H1 (cell line): ENCODE measurements at regions not wholly inside any gene's neighbourhood (a gene's known extent, or its start where the extent isn't known, plus 50 kb on each side); places are given as distances from the start of the nearest gene placed in this dataset.
A peak's percentile ranks its signal among the peaks of the same experiment; 100 is the strongest.

Experiments used
- CTCF ChIA-PET: fragments of 300-600 bp; sonication (Branson Sonifier 250); formaldehyde crosslinking; loops from one replicate; lab custom pipeline; 2021; ENCODE audit not compliant: partially characterized antibody; lab: Charles Lee
- POLR2A ChIA-PET: fragments of 300-600 bp; sonication (Branson Sonifier 250); formaldehyde crosslinking; loops from one replicate; lab custom pipeline; 2021; ENCODE audit warnings: inconsistent platforms; ENCODE audit not compliant: partially characterized antibody; lab: Charles Lee
- DNase-seq, 2 experiments: peaks; one replicate each; pipeline versions ENCODE4 v3.0.0 to v3.0.0-alpha.2; 2010 to 2022; ENCODE audit warnings: low spot score in 2 of 2, low read depth in 1 of 2, mixed read lengths in 1 of 2
- FAIRE-seq: peaks from 2 replicates; lab custom pipeline; 2011; peaks lifted over from hg19 to GRCh38; lab: Jason Lieb, UNC
- H2AFZ ChIP-seq: 2 replicates; pipeline ENCODE4 v1.8.1; 2012; ENCODE audit warnings: low read length, inconsistent platforms
- H2AK5ac ChIP-seq: 2 replicates; pipeline ENCODE4 v1.6.1; 2013; ENCODE audit warnings: low read depth, low read length
- H2BK120ac ChIP-seq: replicated peaks from 2 replicates; pipeline ENCODE3; 2013; ENCODE audit warnings: low read depth, low read length, inconsistent platforms
- H2BK12ac ChIP-seq: 2 replicates; pipeline ENCODE4 v1.6.1; 2013; ENCODE audit warnings: low read depth, low read length
- H2BK15ac ChIP-seq: 2 replicates; pipeline ENCODE4 v1.6.1; 2013; ENCODE audit warnings: low read length
- H2BK20ac ChIP-seq: 2 replicates; pipeline ENCODE4 v1.6.1; 2013; ENCODE audit warnings: low read length
- H2BK5ac ChIP-seq: 2 replicates; pipeline ENCODE4 v1.6.1; 2013; ENCODE audit warnings: low read depth, low read length
- H3K14ac ChIP-seq: 2 replicates; pipeline ENCODE4 v1.6.1; 2013; ENCODE audit warnings: inconsistent platforms; ENCODE audit not compliant: insufficient read length
- H3K18ac ChIP-seq: 2 replicates; pipeline ENCODE4 v1.6.1; 2013; ENCODE audit warnings: low read length; ENCODE audit errors: extremely low read depth
- H3K23ac ChIP-seq: 2 replicates; pipeline ENCODE4 v1.6.1; 2013; ENCODE audit warnings: inconsistent platforms; ENCODE audit not compliant: insufficient read length
- H3K23me2 ChIP-seq: 2 replicates; pipeline ENCODE4 v1.6.1; 2013; ENCODE audit warnings: low read depth, low read length
- H3K27ac ChIP-seq: 2 replicates; pipeline ENCODE4 v1.6.1; 2011; ENCODE audit warnings: low read depth, low read length, inconsistent platforms
- H3K27me3 ChIP-seq, 4 experiments: replicated peaks in 1 of 4; 1 replicate in 1 of 4; 2 replicates in 3 of 4; pipeline versions ENCODE4 v1.6.1 to v1.8.1; 2011 to 2013; ENCODE audit warnings: low read length in 3 of 4, mild to moderate bottlenecking in 3 of 4, inconsistent platforms in 2 of 4, mixed read lengths in 2 of 4, moderate library complexity in 1 of 4; ENCODE audit not compliant: control insufficient read depth in 3 of 4, insufficient read depth in 3 of 4; ENCODE audit errors: extremely low read depth in 1 of 4
- H3K36me3 ChIP-seq, 4 experiments: 2 replicates each; pipeline versions ENCODE4 v1.6.1 to v1.8.1; 2011 to 2013; ENCODE audit warnings: mild to moderate bottlenecking in 4 of 4, low read length in 3 of 4, moderate library complexity in 2 of 4, control low read depth in 1 of 4, inconsistent platforms in 1 of 4; ENCODE audit not compliant: insufficient read depth in 4 of 4, control insufficient read depth in 2 of 4
- H3K4ac ChIP-seq: replicated peaks from 2 replicates; pipeline ENCODE3; 2013; ENCODE audit warnings: low read length, low read depth, mixed read lengths, inconsistent platforms; ENCODE audit not compliant: insufficient read length
- H3K4me1 ChIP-seq, 4 experiments: replicated peaks in 1 of 4; 1 replicate in 1 of 4; 2 replicates in 3 of 4; pipeline versions ENCODE4 v1.6.1 to v1.8.1; 2011 to 2013; ENCODE audit warnings: low read length in 3 of 4, inconsistent platforms in 2 of 4, mixed read lengths in 1 of 4; ENCODE audit not compliant: insufficient read depth in 4 of 4, control insufficient read depth in 3 of 4
- H3K4me2 ChIP-seq, 2 experiments: 2 replicates each; pipeline versions ENCODE4 v1.6.1 to v1.8.1; 2011 to 2013; ENCODE audit warnings: low read depth in 2 of 2, low read length in 2 of 2, control low read depth in 1 of 2, inconsistent platforms in 1 of 2, mild to moderate bottlenecking in 1 of 2; ENCODE audit not compliant: insufficient read depth in 1 of 2
- H3K4me3 ChIP-seq, 4 experiments: fragments of 200-600, 300-600 bp in 1 of 4; sonication (generic), shearing (Covaris generic), sonication (Bioruptor Twin) in 1 of 4; 2 replicates each; pipeline versions ENCODE4 v1.5.1 to v1.8.1; 2011 to 2016; ENCODE audit warnings: low read length in 4 of 4, low read depth in 3 of 4, control low read depth in 2 of 4, inconsistent platforms in 2 of 4, mild to moderate bottlenecking in 2 of 4, mixed read lengths in 1 of 4, moderate library complexity in 1 of 4; ENCODE audit not compliant: insufficient read depth in 2 of 4; ENCODE audit errors: extremely low read depth in 1 of 4
- H3K56ac ChIP-seq: replicated peaks from 2 replicates; pipeline ENCODE3; 2013; ENCODE audit warnings: low read depth, mild to moderate bottlenecking, mixed read lengths, low read length, inconsistent platforms; ENCODE audit not compliant: insufficient read length
- H3K79me1 ChIP-seq: 2 replicates; pipeline ENCODE4 v1.6.1; 2013; ENCODE audit warnings: low read depth, low read length, control low read depth
- H3K79me2 ChIP-seq, 2 experiments: 2 replicates each; pipeline versions ENCODE4 v1.6.1 to v1.8.1; 2012 to 2013; ENCODE audit warnings: low read length in 2 of 2, mild to moderate bottlenecking in 2 of 2, inconsistent platforms in 1 of 2; ENCODE audit not compliant: insufficient read depth in 2 of 2, control insufficient read depth in 1 of 2
- H3K9ac ChIP-seq, 4 experiments: replicated peaks in 1 of 4; 1 replicate in 1 of 4; 2 replicates in 3 of 4; pipeline versions ENCODE4 v1.6.1 to v1.8.1; 2011 to 2013; ENCODE audit warnings: low read depth in 3 of 4, low read length in 3 of 4, control low read depth in 2 of 4, mild to moderate bottlenecking in 2 of 4, moderate library complexity in 2 of 4, inconsistent platforms in 1 of 4; ENCODE audit errors: extremely low read depth in 1 of 4
- H3K9me3 ChIP-seq, 2 experiments: 2 replicates each; pipeline versions ENCODE4 v1.6.1 to v1.8.1; 2012 to 2013; ENCODE audit warnings: mild to moderate bottlenecking in 2 of 2, moderate library complexity in 2 of 2, control low read depth in 1 of 2, inconsistent platforms in 1 of 2, low read depth in 1 of 2, low read length in 1 of 2, mixed read lengths in 1 of 2; ENCODE audit not compliant: insufficient read depth in 2 of 2
- H4K20me1 ChIP-seq, 2 experiments: replicated peaks in 1 of 2; 2 replicates each; pipeline versions ENCODE3 to v1.8.1; 2011 to 2013; ENCODE audit warnings: inconsistent platforms in 2 of 2, low read length in 2 of 2, mild to moderate bottlenecking in 1 of 2; ENCODE audit not compliant: insufficient read depth in 2 of 2, control insufficient read depth in 1 of 2
- H4K5ac ChIP-seq: 2 replicates; pipeline ENCODE4 v1.6.1; 2013; ENCODE audit warnings: low read length, low read depth, mixed read lengths, inconsistent platforms; ENCODE audit not compliant: insufficient read length
- H4K8ac ChIP-seq: 2 replicates; pipeline ENCODE4 v1.8.0; 2013; ENCODE audit warnings: mild to moderate bottlenecking, moderate library complexity, low read length, inconsistent platforms; ENCODE audit not compliant: insufficient read depth; ENCODE audit errors: extremely low read depth
- H4K91ac ChIP-seq: replicated peaks from 2 replicates; pipeline ENCODE3; 2013; ENCODE audit warnings: low read length, mixed read lengths, inconsistent platforms; ENCODE audit not compliant: insufficient read length
- ASH2L ChIP-seq: fragments of 200-600, 300-600 bp; sonication (generic); IDR thresholded peaks from one replicate; pipeline ENCODE4 v1.7.1; 2017; ENCODE audit warnings: low read length
- BRCA1 ChIP-seq: IDR thresholded peaks from 2 replicates; pipeline ENCODE4 v1.6.1; 2012; ENCODE audit warnings: low read depth, low read length, improper control_type of control experiment
- CHD1 ChIP-seq: IDR thresholded peaks from 2 replicates; pipeline ENCODE4 v1.6.1; 2012; ENCODE audit warnings: low read depth, low read length, improper control_type of control experiment
- PHF8 ChIP-seq: fragments of 200-600 bp; sonication (generic); conservative IDR thresholded peaks from 2 replicates; pipeline ENCODE4 v1.7.1; 2012; ENCODE audit warnings: low read depth, mild to moderate bottlenecking, inconsistent platforms, low read length, moderate library complexity
- POLR2A ChIP-seq, 2 experiments: IDR thresholded peaks; 1 replicate in 1 of 2; 2 replicates in 1 of 2; pipeline ENCODE4 v1.6.1; 2011; ENCODE audit warnings: low read depth in 2 of 2, low read length in 2 of 2, mild to moderate bottlenecking in 2 of 2; ENCODE audit errors: control extremely low read depth in 1 of 2
- POU5F1 ChIP-seq: IDR thresholded peaks from 2 replicates; pipeline ENCODE4 v1.6.1; 2011; ENCODE audit warnings: low read depth, mild to moderate bottlenecking, low read length, moderate library complexity
- SIRT6 ChIP-seq: IDR thresholded peaks from one replicate; pipeline ENCODE4 v1.7.1; 2012; ENCODE audit warnings: low read length, inconsistent platforms
- SP2 ChIP-seq: IDR thresholded peaks from 2 replicates; pipeline ENCODE4 v1.6.1; 2012; ENCODE audit warnings: mild to moderate bottlenecking, low read length, inconsistent platforms
- TAF7 ChIP-seq: optimal IDR thresholded peaks from 2 replicates; pipeline ENCODE3; 2011; ENCODE audit warnings: low read depth, mild to moderate bottlenecking, inconsistent platforms, low read length, moderate library complexity, borderline replicate concordance
- ZNF274 ChIP-seq: IDR thresholded peaks from 2 replicates; pipeline ENCODE4 v1.7.0; 2012; ENCODE audit warnings: low read length, borderline replicate concordance; ENCODE audit errors: extremely low read depth
- WGBS, 2 experiments: shearing (Covaris generic) in 1 of 2; methylation state at CpG; one replicate each; pipeline versions ENCODE4 v1.1.6 to v1.1.7; 2013 to 2015; ENCODE audit warnings: low lambda C conversion rate in 2 of 2, mixed read lengths in 2 of 2, inconsistent platforms in 1 of 2, low coverage in 1 of 2, missing lambda C conversion rate in 1 of 2; ENCODE audit not compliant: insufficient replicate concordance in 2 of 2, insufficient coverage in 1 of 2, insufficient read length in 1 of 2; ENCODE audit errors: extremely low coverage in 1 of 2, missing lambda C conversion rate in 1 of 2; 5-methylcytosine and 5-hydroxymethylcytosine counted together
- TF ChIP-seq, protein P1 (sequence below), 3 experiments: IDR thresholded peaks; 1 replicate in 2 of 3; 2 replicates in 1 of 3; pipeline versions ENCODE4 v1.5.1 to v1.6.1; 2011; ENCODE audit warnings: low read length in 3 of 3, mild to moderate bottlenecking in 3 of 3, inconsistent platforms in 2 of 3, low read depth in 1 of 3, moderate library complexity in 1 of 3; ENCODE audit not compliant: insufficient read depth in 1 of 3; ENCODE audit errors: control extremely low read depth in 1 of 3

DNA sequence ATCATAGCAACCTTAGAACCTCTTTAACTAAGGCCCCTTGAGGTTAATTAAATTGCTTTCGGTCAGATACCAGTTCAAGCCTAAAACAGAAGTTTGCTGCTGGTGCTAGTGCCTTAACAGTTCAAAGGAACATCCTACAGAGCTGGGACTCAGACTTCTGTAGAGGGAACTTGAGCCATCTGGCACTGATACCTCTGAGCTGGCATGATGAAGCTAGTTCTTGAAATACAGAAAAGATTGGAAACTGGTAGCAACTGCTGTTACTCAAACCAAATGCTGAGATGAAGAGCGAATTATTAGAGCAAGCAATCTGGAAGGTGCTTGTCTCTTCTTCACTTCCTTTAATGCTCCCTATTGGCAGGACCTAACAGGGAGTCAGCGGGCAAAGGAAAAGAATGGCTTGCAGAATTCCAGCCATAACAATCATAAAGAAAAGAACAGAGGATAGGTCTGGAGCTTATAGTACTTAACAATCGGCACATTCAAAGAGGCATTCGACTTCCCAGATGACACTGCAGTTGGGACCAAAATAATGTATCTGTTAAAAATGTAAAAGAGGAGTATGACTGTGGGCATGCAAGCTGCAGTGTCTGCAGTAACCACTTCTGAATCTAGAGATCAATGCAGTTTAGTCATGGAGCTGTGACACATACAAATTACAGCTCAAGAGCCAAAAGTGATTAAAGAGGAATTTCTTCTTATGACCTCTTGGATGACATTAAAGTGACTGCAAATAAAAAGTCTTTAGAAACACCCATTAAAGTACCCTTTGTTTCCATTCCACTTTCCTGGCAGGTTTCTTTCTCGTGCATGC lies 298.9 kb downstream of the PDGFC start:
- Histone ChIP-seq H3K4me1 (peaks cover 0 to 4% (median 0%) of the 10 kb centered on the region in 4 experiments; a peak in 1 of 7 replicates), H3K56ac (no peak overlapping the region), H2AFZ (0 out of 2 replicates have a peak overlapping the region, but pooled peaks have one; percentile 50), H3K27me3 (no peaks in the 10 kb centered on the region), H3K79me1 (no peaks in the 10 kb centered on the region), H2AK5ac (no peak overlapping the region), H2BK5ac (no peak overlapping the region), H3K23me2 (no peaks in the 10 kb centered on the region), H3K14ac (no peak overlapping the region), H3K23ac (no peak overlapping the region), H2BK15ac (no peak overlapping the region), H3K36me3 (no peaks in the 10 kb centered on the region), H2BK20ac (no peak overlapping the region), H3K27ac (no peak overlapping the region), H4K91ac (no peak overlapping the region), H3K4me2 (no peak overlapping the region), H4K5ac (no peak overlapping the region), H4K20me1 (no peaks in the 10 kb centered on the region), H3K9me3 (no peaks in the 10 kb centered on the region), H2BK12ac (no peak overlapping the region), H3K4ac (no peak overlapping the region), H3K79me2 (no peaks in the 10 kb centered on the region), H3K9ac (no peak overlapping the region), H4K8ac (no peak overlapping the region), H2BK120ac (no peak overlapping the region), H3K4me3 (no peak overlapping the region), H3K18ac (no peak overlapping the region)
- CTCF ChIA-PET: interaction anchor here (0.6 to 2.4 kb wide), 8 partner anchors 12 to 719 kb away, joined by 3 to 13 read pairs (median 4); partner anchors contain the start of gene CTSO
- POLR2A ChIA-PET: no interaction called here
- WGBS, 2 experiments: 65% methylated on average over 6 of the region's 6 CpGs; no CpG with 5 or more reads in 1 of the 2 experiments
- DNase-seq (no peak), FAIRE-seq (no peak)
- TF ChIP-seq POU5F1 (no peak), SIRT6 (no peak), PHF8 (no peak), BRCA1 (no peak), SP2 (no peak), ZNF274 (no peak), POLR2A (IDR thresholded peaks at IDR 0.05; ENCODE audit: control extremely low read depth in 1 of 2, low read depth in 2 of 2, low read length in 2 of 2) (no peak), ASH2L (no peak), TAF7 (no peak), CHD1 (no peak)
- TF ChIP-seq, protein P1, sequence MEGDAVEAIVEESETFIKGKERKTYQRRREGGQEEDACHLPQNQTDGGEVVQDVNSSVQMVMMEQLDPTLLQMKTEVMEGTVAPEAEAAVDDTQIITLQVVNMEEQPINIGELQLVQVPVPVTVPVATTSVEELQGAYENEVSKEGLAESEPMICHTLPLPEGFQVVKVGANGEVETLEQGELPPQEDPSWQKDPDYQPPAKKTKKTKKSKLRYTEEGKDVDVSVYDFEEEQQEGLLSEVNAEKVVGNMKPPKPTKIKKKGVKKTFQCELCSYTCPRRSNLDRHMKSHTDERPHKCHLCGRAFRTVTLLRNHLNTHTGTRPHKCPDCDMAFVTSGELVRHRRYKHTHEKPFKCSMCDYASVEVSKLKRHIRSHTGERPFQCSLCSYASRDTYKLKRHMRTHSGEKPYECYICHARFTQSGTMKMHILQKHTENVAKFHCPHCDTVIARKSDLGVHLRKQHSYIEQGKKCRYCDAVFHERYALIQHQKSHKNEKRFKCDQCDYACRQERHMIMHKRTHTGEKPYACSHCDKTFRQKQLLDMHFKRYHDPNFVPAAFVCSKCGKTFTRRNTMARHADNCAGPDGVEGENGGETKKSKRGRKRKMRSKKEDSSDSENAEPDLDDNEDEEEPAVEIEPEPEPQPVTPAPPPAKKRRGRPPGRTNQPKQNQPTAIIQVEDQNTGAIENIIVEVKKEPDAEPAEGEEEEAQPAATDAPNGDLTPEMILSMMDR (IDR thresholded peaks at IDR 0.05; ENCODE audit: control extremely low read depth in 1 of 3, insufficient read depth in 1 of 3, low read depth in 1 of 3, low read length in 3 of 3): no peak
